NCI-H2196 (cell line): ENCODE measurements at regions not wholly inside any gene's neighbourhood (a gene's known extent, or its start where the extent isn't known, plus 50 kb on each side); places are given as distances from the start of the nearest gene placed in this dataset.
"Not testable (repeated sequence)": the region's sequence is repeated elsewhere in the genome, so short reads cannot be mapped to it uniquely, and the experiment has no call there.

Experiments
- DNase-seq: peaks from one replicate; lab custom pipeline; 2025; ENCODE audit not compliant: unreplicated experiment; lab: John Stamatoyannopoulos, UW

GRCh38 chr1:116185161-116185701 lies 74.0 kb downstream of the MAB21L3 start:
- DNase-seq = no peak

- DNase-seq = no peak
These were observed 78.3 kb downstream of the MAB21L3 start for GRCh38 chr1:116189481-116189880.

GRCh38 chr1:116191294-116191693 lies 80.1 kb downstream of the MAB21L3 start:
- DNase-seq = no peak

GRCh38 chr1:116193768-116194167 lies 82.6 kb downstream of the MAB21L3 start:
- DNase-seq = no peak

GRCh38 chr1:116194568-116194967 lies 83.4 kb downstream of the MAB21L3 start:
- no peak for DNase-seq

GRCh38 chr1:116195077-116195868 lies 84.1 kb downstream of the MAB21L3 start:
- DNase-seq = no peak

GRCh38 chr1:116200343-116200742 lies 89.1 kb downstream of the MAB21L3 start:
- DNase-seq = not testable (repeated sequence)

GRCh38 chr1:116201911-116202310 lies 90.7 kb downstream of the MAB21L3 start:
- no peak for DNase-seq

GRCh38 chr1:116203181-116203723 lies 92.1 kb downstream of the MAB21L3 start:
- DNase-seq = peak; percentile 74

GRCh38 chr1:116203920-116204319 lies 92.7 kb downstream of the MAB21L3 start:
- no peak for DNase-seq

GRCh38 chr1:116205941-116206679 lies 94.9 kb downstream of the MAB21L3 start:
- DNase-seq = no peak

- DNase-seq = no peak
These were observed 96.0 kb downstream of the MAB21L3 start for GRCh38 chr1:116207126-116207735.

GRCh38 chr1:116208136-116208535 lies 96.9 kb downstream of the MAB21L3 start:
- DNase-seq = no peak

GRCh38 chr1:116211294-116211693 lies 100.1 kb downstream of the MAB21L3 start:
- DNase-seq = no peak

GRCh38 chr1:116218922-116219321 lies 107.7 kb downstream of the MAB21L3 start:
- DNase-seq = peak; percentile 57

GRCh38 chr1:116219651-116220434 lies 108.6 kb downstream of the MAB21L3 start:
- no peak for DNase-seq

- no peak for DNase-seq
These were observed 112.9 kb downstream of the MAB21L3 start for GRCh38 chr1:116224111-116224510.

GRCh38 chr1:116224561-116224960 lies 113.4 kb downstream of the MAB21L3 start:
- DNase-seq = no peak

- DNase-seq = no peak
These were observed 114.8 kb downstream of the MAB21L3 start for GRCh38 chr1:116226017-116226416.

- no peak for DNase-seq
These were observed 117.3 kb downstream of the MAB21L3 start for GRCh38 chr1:116228511-116228910.

- DNase-seq = no peak
These were observed 119.5 kb downstream of the MAB21L3 start for GRCh38 chr1:116230712-116231111.
